Stomach (tissue), 4 donors: ENCODE measurements at regions not wholly inside any gene's neighbourhood (a gene's known extent, or its start where the extent isn't known, plus 50 kb on each side); places are given as distances from the start of the nearest gene placed in this dataset.

Source experiments
- CTCF ChIP-seq, 7 experiments: fragments of 450-650 bp in 4 of 7; fragments of 200-600 bp in 3 of 7; sonication (generic) in 3 of 7; IDR thresholded peaks; one replicate each; pipeline ENCODE4 v1.5.1; 2016 to 2019; ENCODE audit warnings: antibody characterized with exemption in 7 of 7, control low read depth in 2 of 7, mild to moderate bottlenecking in 1 of 7
- EP300 ChIP-seq: sonication (generic); formaldehyde crosslinking; IDR thresholded peaks from one replicate; pipeline ENCODE4 v1.6.1; 2017; ENCODE audit warnings: antibody characterized with exemption
- POLR2A ChIP-seq, 4 donors: fragments of 450-650 bp; IDR thresholded peaks; one replicate each; pipeline ENCODE4 v1.6.1; 2016; ENCODE audit warnings: antibody characterized with exemption in 4 of 4, control low read depth in 2 of 4, mild to moderate bottlenecking in 1 of 4, moderate library complexity in 1 of 4
- POLR2AphosphoS5 ChIP-seq, 3 donors: sonication (generic); formaldehyde crosslinking; IDR thresholded peaks; one replicate each; pipeline ENCODE4 v1.6.1; 2016; ENCODE audit warnings: antibody characterized with exemption in 3 of 3

GRCh38 chr6:86193821-86194220 is 551.1 kb upstream of the SYNCRIP start:
- TF ChIP-seq CTCF (IDR thresholded peaks at IDR 0.05) (no peak), POLR2A (IDR thresholded peaks at IDR 0.05) (no peak), POLR2AphosphoS5 (IDR thresholded peaks at IDR 0.05) (no peak), EP300 (no peak)
